OCI-LY1 (cell line): ENCODE measurements at regions not wholly inside any gene's neighbourhood (a gene's known extent, or its start where the extent isn't known, plus 50 kb on each side); places are given as distances from the start of the nearest gene placed in this dataset.

ENCODE experiments used
- H2AFZ ChIP-seq: fragments of 200-600 bp; sonication (generic), shearing (Covaris generic); 2 replicates; pipeline ENCODE4 v1.6.0; 2014; ENCODE audit warnings: antibody characterized with exemption, mild to moderate bottlenecking, low read length
- H3F3A ChIP-seq: fragments of 200-600 bp; sonication (generic), shearing (Covaris generic); 2 replicates; pipeline ENCODE4 v1.6.0; 2014; ENCODE audit warnings: mild to moderate bottlenecking, antibody characterized with exemption, low read length, moderate library complexity; ENCODE audit not compliant: insufficient read depth
- H3K27ac ChIP-seq: fragments of 200-600 bp; sonication (generic); 2 replicates; pipeline ENCODE4 v1.5.1; 2014; ENCODE audit warnings: low read length, mixed run types, mild to moderate bottlenecking, low read depth; ENCODE audit not compliant: poor library complexity, severe bottlenecking
- H3K27me3 ChIP-seq: fragments of 200-600 bp; sonication (generic); 2 replicates; pipeline ENCODE4 v1.6.0; 2014; ENCODE audit warnings: antibody characterized with exemption, mild to moderate bottlenecking, low read length, moderate library complexity; ENCODE audit not compliant: insufficient read depth
- H3K36me3 ChIP-seq: fragments of 200-600 bp; sonication (generic); 2 replicates; pipeline ENCODE4 v1.6.1; 2014; ENCODE audit warnings: mild to moderate bottlenecking, antibody characterized with exemption, low read length, moderate library complexity, mixed read lengths; ENCODE audit not compliant: insufficient read depth
- H3K4me1 ChIP-seq: fragments of 200-600 bp; sonication (generic); 2 replicates; pipeline ENCODE4 v1.5.1; 2014; ENCODE audit warnings: mild to moderate bottlenecking, low read length, moderate library complexity; ENCODE audit not compliant: insufficient read depth, severe bottlenecking
- H3K4me2 ChIP-seq: fragments of 200-600 bp; sonication (generic), shearing (Covaris generic); 2 replicates; pipeline ENCODE4 v1.6.1; 2014; ENCODE audit warnings: low read length
- H3K4me3 ChIP-seq: fragments of 200-600 bp; sonication (generic); 2 replicates; pipeline ENCODE4 v1.5.1; 2014; ENCODE audit warnings: low read length, low read depth, mild to moderate bottlenecking, mixed read lengths; ENCODE audit not compliant: poor library complexity, severe bottlenecking
- H3K79me2 ChIP-seq: fragments of 200-600 bp; shearing (Covaris generic); 2 replicates; pipeline ENCODE4 v1.6.1; 2016; ENCODE audit warnings: mixed run types, low read length, mixed read lengths; ENCODE audit not compliant: insufficient read depth
- H3K9ac ChIP-seq: fragments of 200-600 bp; sonication (generic), shearing (Covaris generic); 2 replicates; pipeline ENCODE4 v1.6.1; 2014; ENCODE audit warnings: mild to moderate bottlenecking, low read length, mixed read lengths
- H3K9me2 ChIP-seq: fragments of 200-600 bp; sonication (generic), shearing (Covaris generic); 2 replicates; pipeline ENCODE4 v1.6.1; 2014; ENCODE audit warnings: low read depth, mild to moderate bottlenecking, low read length, mixed read lengths
- H3K9me3 ChIP-seq: fragments of 200-600 bp; shearing (Covaris generic); 2 replicates; pipeline ENCODE4 v1.6.1; 2014; ENCODE audit warnings: low read length, mixed read lengths
- H4K20me1 ChIP-seq: fragments of 200-600 bp; sonication (generic), shearing (Covaris generic); 2 replicates; pipeline ENCODE4 v1.6.0; 2016; ENCODE audit warnings: mild to moderate bottlenecking, low read length; ENCODE audit not compliant: insufficient read depth
- CTCF ChIP-seq: fragments of 200-600 bp; sonication (generic), shearing (Covaris generic); IDR thresholded peaks from 2 replicates; pipeline ENCODE4 v1.5.1; 2017; ENCODE audit warnings: mild to moderate bottlenecking, antibody characterized with exemption, low read length, moderate library complexity, mixed read lengths
- EZH2 ChIP-seq: fragments of 200-600 bp; sonication (generic), shearing (Covaris generic); IDR thresholded peaks from 2 replicates; pipeline ENCODE4 v1.8.0; 2017; ENCODE audit warnings: borderline replicate concordance, mixed run types, mild to moderate bottlenecking, antibody characterized with exemption, low read length, moderate library complexity, mixed read lengths

DNA sequence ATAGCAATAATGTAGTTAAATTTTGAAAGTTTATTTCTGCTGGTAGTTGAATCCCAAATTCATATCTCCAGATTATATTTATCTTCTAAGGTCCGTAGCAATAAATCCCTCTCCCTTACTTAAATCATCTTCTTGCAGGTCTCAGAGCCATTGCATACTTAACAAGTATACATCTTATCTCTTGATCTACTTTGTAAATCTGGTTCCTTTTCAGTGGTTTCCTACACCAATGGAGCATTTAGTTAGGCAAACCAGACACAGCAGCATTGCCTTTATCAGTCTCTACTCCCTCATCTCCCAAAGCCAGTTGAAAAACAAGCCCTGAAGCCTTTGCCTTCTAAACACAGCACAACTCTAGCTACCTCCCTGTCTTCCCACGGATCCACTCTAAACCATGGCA is 440.9 kb downstream of the CNTN6 start:
- Histone ChIP-seq H3K9me2 (no peaks in the 10 kb centered on the region), H3K79me2 (no peaks in the 10 kb centered on the region), H3K4me1 (no peaks in the 10 kb centered on the region), H3K36me3 (no peaks in the 10 kb centered on the region), H3K4me3 (no peak overlapping the region), H2AFZ (no peak overlapping the region), H3F3A (no peaks in the 10 kb centered on the region), H3K9ac (no peak overlapping the region), H3K27ac (no peak overlapping the region), H4K20me1 (no peaks in the 10 kb centered on the region), H3K9me3 (no peaks in the 10 kb centered on the region), H3K4me2 (no peak overlapping the region), H3K27me3 (no peaks in the 10 kb centered on the region)
- TF ChIP-seq CTCF: no peak
- TF ChIP-seq EZH2: no peak

DNA sequence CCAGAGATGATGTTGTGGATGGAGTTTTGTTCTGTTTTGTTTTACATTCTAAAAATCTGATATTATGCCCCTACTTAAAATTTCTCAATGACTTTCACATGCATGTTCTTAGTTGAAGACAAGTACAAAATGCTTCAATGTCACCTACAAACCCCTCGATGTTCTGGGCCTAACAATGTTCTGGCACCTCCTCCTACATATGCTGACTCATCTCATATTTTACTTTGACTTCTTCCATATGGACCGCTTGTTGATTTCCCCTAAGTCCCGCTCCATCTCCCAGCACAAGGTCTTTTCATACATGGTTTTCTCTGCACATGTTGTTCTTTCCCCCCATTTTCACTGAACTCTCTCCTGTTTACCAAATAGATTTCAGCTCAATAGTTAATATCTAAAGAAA is 441.4 kb downstream of the CNTN6 start:
- no peaks in the 10 kb centered on the region for H3K27me3 ChIP-seq
- no peak for TF ChIP-seq EZH2
- no peak for TF ChIP-seq CTCF
- H3K36me3 ChIP-seq: no peaks in the 10 kb centered on the region
- H3K4me3 ChIP-seq: no peak overlapping the region
- H3K79me2 ChIP-seq: no peaks in the 10 kb centered on the region
- H3F3A ChIP-seq: no peaks in the 10 kb centered on the region
- no peaks in the 10 kb centered on the region for H4K20me1 ChIP-seq
- H3K9me2 ChIP-seq: no peaks in the 10 kb centered on the region
- no peaks in the 10 kb centered on the region for H3K9me3 ChIP-seq
- no peak overlapping the region for H3K9ac ChIP-seq
- no peak overlapping the region for H3K4me2 ChIP-seq
- no peak overlapping the region for H2AFZ ChIP-seq
- no peak overlapping the region for H3K27ac ChIP-seq
- H3K4me1 ChIP-seq: no peaks in the 10 kb centered on the region

DNA sequence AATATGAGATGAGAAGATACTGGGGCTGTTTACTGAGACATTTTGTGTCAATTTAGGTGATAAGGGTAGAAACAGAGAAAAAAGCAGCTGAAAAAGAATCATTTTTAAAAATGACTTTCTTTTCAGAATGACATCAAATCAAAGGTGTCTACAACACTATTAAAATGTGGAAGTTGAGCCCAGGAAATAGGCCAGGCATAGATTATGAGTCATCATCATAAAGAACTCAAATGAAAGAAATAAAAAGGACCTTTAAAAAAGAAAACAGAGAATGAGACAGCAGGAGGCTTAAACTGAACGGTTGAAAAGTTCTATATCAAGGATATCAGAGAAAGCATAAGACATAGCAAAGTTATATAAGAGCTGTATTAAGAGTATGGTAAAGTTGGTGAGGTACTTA is 442.5 kb downstream of the CNTN6 start:
- H3K27ac ChIP-seq: no peak overlapping the region
- H3K4me1 ChIP-seq: no peaks in the 10 kb centered on the region
- H4K20me1 ChIP-seq: no peaks in the 10 kb centered on the region
- no peaks in the 10 kb centered on the region for H3K79me2 ChIP-seq
- H2AFZ ChIP-seq: no peak overlapping the region
- H3K9me3 ChIP-seq: no peaks in the 10 kb centered on the region
- H3K4me3 ChIP-seq: no peak overlapping the region
- no peaks in the 10 kb centered on the region for H3K27me3 ChIP-seq
- TF ChIP-seq CTCF (no peak), EZH2 (no peak)
- H3K9me2 ChIP-seq: no peaks in the 10 kb centered on the region
- no peak overlapping the region for H3K9ac ChIP-seq
- no peaks in the 10 kb centered on the region for H3K36me3 ChIP-seq
- H3F3A ChIP-seq: no peaks in the 10 kb centered on the region
- H3K4me2 ChIP-seq: no peak overlapping the region
